ENCODE measurements at regions not wholly inside any gene's neighbourhood (a gene's known extent, or its start where the extent isn't known, plus 50 kb on each side); places are given as distances from the start of the nearest gene placed in this dataset.

DNA sequence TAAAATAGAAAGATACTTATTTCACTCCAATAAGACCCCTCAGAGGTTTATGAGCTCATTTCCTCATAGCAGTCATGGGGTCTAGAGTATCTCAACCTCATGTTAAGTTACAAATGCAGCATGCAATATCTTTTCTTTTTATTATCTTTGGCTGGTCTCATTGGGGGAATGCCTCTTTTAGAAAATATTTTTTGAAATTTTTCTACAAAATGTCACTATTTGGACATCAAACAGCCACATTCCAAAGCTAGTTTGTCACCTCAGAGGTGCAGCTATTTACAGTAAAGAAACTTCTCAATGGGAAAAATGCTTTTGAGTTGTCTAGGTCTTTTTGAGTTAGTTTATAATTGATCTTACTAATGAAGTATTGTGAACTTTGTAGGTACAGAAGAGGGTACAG is 370.7 kb upstream of the LRATD1 start:
- H4K20me1 ChIP-seq (ENCODE audit: insufficient read depth, low read length) = no peaks in the 10 kb centered on the region
- no peak overlapping the region for H3K4me3 ChIP-seq (ENCODE audit: low read depth in 1 of 2, low read length in 2 of 2)
- ATAC-seq (ENCODE audit: insufficient read depth, low read depth) (no peak), DNase-seq (no peak)
- TF ChIP-seq EZH2 (IDR thresholded peaks at IDR 0.05; ENCODE audit: borderline replicate concordance, low read depth, low read length, severe bottlenecking) = no peak
- TF ChIP-seq, protein P1, sequence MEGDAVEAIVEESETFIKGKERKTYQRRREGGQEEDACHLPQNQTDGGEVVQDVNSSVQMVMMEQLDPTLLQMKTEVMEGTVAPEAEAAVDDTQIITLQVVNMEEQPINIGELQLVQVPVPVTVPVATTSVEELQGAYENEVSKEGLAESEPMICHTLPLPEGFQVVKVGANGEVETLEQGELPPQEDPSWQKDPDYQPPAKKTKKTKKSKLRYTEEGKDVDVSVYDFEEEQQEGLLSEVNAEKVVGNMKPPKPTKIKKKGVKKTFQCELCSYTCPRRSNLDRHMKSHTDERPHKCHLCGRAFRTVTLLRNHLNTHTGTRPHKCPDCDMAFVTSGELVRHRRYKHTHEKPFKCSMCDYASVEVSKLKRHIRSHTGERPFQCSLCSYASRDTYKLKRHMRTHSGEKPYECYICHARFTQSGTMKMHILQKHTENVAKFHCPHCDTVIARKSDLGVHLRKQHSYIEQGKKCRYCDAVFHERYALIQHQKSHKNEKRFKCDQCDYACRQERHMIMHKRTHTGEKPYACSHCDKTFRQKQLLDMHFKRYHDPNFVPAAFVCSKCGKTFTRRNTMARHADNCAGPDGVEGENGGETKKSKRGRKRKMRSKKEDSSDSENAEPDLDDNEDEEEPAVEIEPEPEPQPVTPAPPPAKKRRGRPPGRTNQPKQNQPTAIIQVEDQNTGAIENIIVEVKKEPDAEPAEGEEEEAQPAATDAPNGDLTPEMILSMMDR (IDR thresholded peaks at IDR 0.05; ENCODE audit: borderline replicate concordance, extremely low read depth, low read length, poor library complexity, severe bottlenecking) = no peak
- no peaks in the 10 kb centered on the region for H3K9me3 ChIP-seq (ENCODE audit: insufficient read depth, low read length, severe bottlenecking)
- H3K4me2 ChIP-seq (ENCODE audit: insufficient read depth, low read length) = no peak overlapping the region
- H3K27me3 ChIP-seq (ENCODE audit: insufficient read depth, low read length, poor library complexity) = no peaks in the 10 kb centered on the region
- no peaks in the 10 kb centered on the region for H3K79me2 ChIP-seq (ENCODE audit: insufficient read depth, low read length)
- H3K9ac ChIP-seq (ENCODE audit: low read depth, low read length) = no peak overlapping the region
- no peak overlapping the region for H2AFZ ChIP-seq (ENCODE audit: low read depth, low read length)
- H3K4me1 ChIP-seq (ENCODE audit: insufficient read depth, low read length) = no peaks in the 10 kb centered on the region
- no peak overlapping the region for H3K27ac ChIP-seq (ENCODE audit: low read length)
- H3K36me3 ChIP-seq (ENCODE audit: insufficient read depth, low read length) = no peaks in the 10 kb centered on the region

DNA sequence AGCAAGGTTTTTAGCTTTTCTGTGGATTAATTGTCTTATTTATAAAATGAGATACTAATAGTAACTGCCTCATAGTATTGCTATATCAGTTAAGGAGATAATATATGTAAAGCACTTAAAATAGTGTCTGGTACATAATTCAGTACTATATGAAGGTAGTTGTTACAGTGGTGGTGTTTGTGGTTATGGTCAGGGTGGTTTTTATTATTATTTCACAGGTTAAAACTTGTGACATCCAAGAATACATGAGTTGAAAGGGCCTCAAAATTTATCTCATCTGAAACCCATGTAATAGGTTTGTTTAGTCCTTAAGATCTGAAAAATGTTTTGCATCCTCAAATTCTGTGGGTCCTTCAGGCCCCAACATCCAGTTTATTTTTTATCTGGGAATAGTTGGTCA is 369.5 kb upstream of the LRATD1 start:
- H3K36me3 ChIP-seq (ENCODE audit: insufficient read depth, low read length) = no peaks in the 10 kb centered on the region
- H4K20me1 ChIP-seq (ENCODE audit: insufficient read depth, low read length) = no peaks in the 10 kb centered on the region
- H3K4me1 ChIP-seq (ENCODE audit: insufficient read depth, low read length) = no peaks in the 10 kb centered on the region
- no peaks in the 10 kb centered on the region for H3K79me2 ChIP-seq (ENCODE audit: insufficient read depth, low read length)
- H2AFZ ChIP-seq (ENCODE audit: low read depth, low read length) = no peak overlapping the region
- no peak for DNase-seq
- H3K4me2 ChIP-seq (ENCODE audit: insufficient read depth, low read length) = no peak overlapping the region
- no peak overlapping the region for H3K9ac ChIP-seq (ENCODE audit: low read depth, low read length)
- H3K27ac ChIP-seq (ENCODE audit: low read length) = no peak overlapping the region
- no peaks in the 10 kb centered on the region for H3K27me3 ChIP-seq (ENCODE audit: insufficient read depth, low read length, poor library complexity)
- H3K9me3 ChIP-seq (ENCODE audit: insufficient read depth, low read length, severe bottlenecking) = no peaks in the 10 kb centered on the region
- H3K4me3 ChIP-seq (ENCODE audit: low read depth in 1 of 2, low read length in 2 of 2) = no peak overlapping the region
- no peak for ATAC-seq (ENCODE audit: insufficient read depth, low read depth)
- TF ChIP-seq, protein P1 (IDR thresholded peaks at IDR 0.05; ENCODE audit: borderline replicate concordance, extremely low read depth, low read length, poor library complexity, severe bottlenecking) = no peak
- no peak for TF ChIP-seq EZH2 (IDR thresholded peaks at IDR 0.05; ENCODE audit: borderline replicate concordance, low read depth, low read length, severe bottlenecking)

DNA sequence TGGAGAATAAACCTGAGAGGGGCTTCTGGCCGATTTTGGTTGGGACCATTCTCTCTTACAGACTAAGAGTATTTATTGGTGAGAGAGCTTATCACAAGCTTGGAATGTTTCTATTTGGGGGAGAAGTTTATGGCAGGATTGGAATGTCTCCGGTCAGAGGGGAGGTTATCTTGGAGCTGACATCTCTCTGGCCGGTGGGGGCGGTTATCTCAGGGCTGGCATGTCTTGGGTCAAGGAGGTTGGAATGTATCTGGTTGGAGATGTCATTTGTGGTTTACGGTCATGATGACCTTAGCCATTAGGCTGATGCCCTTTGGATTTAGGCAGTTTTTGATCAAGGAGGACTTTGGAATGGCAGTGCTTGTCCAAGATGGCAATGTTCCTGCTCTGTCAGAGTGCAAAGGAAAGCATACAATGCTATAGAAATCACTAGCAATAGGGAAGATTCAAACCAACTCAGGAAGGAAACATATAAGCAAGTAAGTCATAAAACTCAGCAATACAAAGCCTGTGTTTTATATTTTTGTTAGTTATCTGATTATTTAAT is 362.4 kb upstream of the LRATD1 start:
- DNase-seq = no peak
- no peak overlapping the region for H3K4me2 ChIP-seq (ENCODE audit: insufficient read depth, low read length)
- H3K79me2 ChIP-seq (ENCODE audit: insufficient read depth, low read length) = no peaks in the 10 kb centered on the region
- ATAC-seq (ENCODE audit: insufficient read depth, low read depth) = no peak
- no peak overlapping the region for H3K9ac ChIP-seq (ENCODE audit: low read depth, low read length)
- H3K27ac ChIP-seq (ENCODE audit: low read length) = no peak overlapping the region
- no peaks in the 10 kb centered on the region for H4K20me1 ChIP-seq (ENCODE audit: insufficient read depth, low read length)
- H3K9me3 ChIP-seq (ENCODE audit: insufficient read depth, low read length, severe bottlenecking) = no peaks in the 10 kb centered on the region
- no peaks in the 10 kb centered on the region for H3K27me3 ChIP-seq (ENCODE audit: insufficient read depth, low read length, poor library complexity)
- no peak for TF ChIP-seq EZH2 (IDR thresholded peaks at IDR 0.05; ENCODE audit: borderline replicate concordance, low read depth, low read length, severe bottlenecking)
- TF ChIP-seq, protein P1 (IDR thresholded peaks at IDR 0.05; ENCODE audit: borderline replicate concordance, extremely low read depth, low read length, poor library complexity, severe bottlenecking) = no peak
- no peak overlapping the region for H3K4me3 ChIP-seq (ENCODE audit: low read depth in 1 of 2, low read length in 2 of 2)
- H2AFZ ChIP-seq (ENCODE audit: low read depth, low read length) = no peak overlapping the region
- H3K36me3 ChIP-seq (ENCODE audit: insufficient read depth, low read length) = no peaks in the 10 kb centered on the region
- H3K4me1 ChIP-seq (ENCODE audit: insufficient read depth, low read length) = no peaks in the 10 kb centered on the region
